Fibroblast of lung (primary cell): ENCODE measurements at regions not wholly inside any gene's neighbourhood (a gene's known extent, or its start where the extent isn't known, plus 50 kb on each side); places are given as distances from the start of the nearest gene placed in this dataset.

Experiments used
- EZH2 ChIP-seq: IDR thresholded peaks from 2 replicates; pipeline ENCODE4 v1.5.1; 2012; ENCODE audit warnings: low read length, control low read depth, mild to moderate bottlenecking; ENCODE audit errors: missing control alignments
- TF ChIP-seq, protein P1 (sequence below), 2 donors: IDR thresholded peaks in 1 of 2; conservative IDR thresholded peaks in 1 of 2; 1 replicate in 1 of 2; 2 replicates in 1 of 2; pipeline ENCODE4 v1.5.1; 2011 to 2012; ENCODE audit warnings: low read length in 2 of 2, control low read depth in 1 of 2, inconsistent platforms in 1 of 2, low read depth in 1 of 2, mild to moderate bottlenecking in 1 of 2

DNA sequence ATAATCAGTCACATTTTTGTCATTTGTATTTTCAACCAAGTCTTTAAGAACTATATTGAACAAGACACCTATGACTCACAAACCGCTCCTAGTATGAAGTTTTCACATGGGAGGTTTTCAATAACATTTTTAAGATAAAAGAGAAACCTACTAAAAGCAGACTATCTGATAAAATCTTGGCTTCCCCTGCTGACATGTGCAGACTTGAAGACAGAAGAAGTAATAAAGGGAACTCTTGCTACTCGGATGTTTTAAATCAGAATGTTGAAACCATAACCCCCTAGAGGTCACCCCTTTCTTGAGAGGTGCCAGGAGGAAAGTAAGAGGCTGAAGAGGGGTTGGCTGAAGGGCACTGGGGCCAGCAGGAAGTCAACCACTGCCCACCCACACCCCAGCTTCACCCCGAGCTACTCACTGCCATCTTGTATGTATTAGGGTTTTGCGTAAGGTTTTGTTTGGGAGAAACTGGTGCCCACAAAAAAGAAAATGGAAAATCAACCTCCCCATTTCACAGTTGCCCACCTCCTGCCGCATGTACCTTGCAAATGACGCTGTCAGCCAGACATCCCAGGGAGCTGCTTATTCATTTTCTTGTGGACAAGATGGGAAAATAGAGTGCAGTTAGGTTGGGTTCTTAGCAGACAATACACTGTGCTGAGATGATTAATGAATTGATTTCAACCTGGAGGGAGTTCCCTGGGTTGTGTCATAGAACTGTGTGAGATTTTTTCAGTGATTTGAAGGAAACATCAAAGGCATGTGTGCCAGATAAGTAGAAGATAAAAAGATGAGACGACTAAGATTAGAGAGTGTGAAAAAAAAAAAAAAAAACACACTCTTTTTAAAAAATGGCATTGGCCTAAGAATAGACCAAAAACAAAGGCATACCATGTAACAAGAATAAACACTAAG is 83.2 kb upstream of the TAB2 start:
- TF ChIP-seq EZH2, result no peak
- TF ChIP-seq, protein P1, sequence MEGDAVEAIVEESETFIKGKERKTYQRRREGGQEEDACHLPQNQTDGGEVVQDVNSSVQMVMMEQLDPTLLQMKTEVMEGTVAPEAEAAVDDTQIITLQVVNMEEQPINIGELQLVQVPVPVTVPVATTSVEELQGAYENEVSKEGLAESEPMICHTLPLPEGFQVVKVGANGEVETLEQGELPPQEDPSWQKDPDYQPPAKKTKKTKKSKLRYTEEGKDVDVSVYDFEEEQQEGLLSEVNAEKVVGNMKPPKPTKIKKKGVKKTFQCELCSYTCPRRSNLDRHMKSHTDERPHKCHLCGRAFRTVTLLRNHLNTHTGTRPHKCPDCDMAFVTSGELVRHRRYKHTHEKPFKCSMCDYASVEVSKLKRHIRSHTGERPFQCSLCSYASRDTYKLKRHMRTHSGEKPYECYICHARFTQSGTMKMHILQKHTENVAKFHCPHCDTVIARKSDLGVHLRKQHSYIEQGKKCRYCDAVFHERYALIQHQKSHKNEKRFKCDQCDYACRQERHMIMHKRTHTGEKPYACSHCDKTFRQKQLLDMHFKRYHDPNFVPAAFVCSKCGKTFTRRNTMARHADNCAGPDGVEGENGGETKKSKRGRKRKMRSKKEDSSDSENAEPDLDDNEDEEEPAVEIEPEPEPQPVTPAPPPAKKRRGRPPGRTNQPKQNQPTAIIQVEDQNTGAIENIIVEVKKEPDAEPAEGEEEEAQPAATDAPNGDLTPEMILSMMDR (conservative IDR thresholded peaks at IDR 0.05 in 1 of 2, IDR thresholded peaks at IDR 0.05 in 1 of 2; ENCODE audit: low read depth in 1 of 2, low read length in 2 of 2), result no peak
